Activated T-cell treated with anti-CD3 and anti-CD28 coated beads, Interleukin-2, amount 50 U/mL, for 72 hours (primary cell): ENCODE measurements at regions not wholly inside any gene's neighbourhood (a gene's known extent, or its start where the extent isn't known, plus 50 kb on each side); places are given as distances from the start of the nearest gene placed in this dataset.
"Not testable (repeated sequence)": the region's sequence is repeated elsewhere in the genome, so short reads cannot be mapped to it uniquely, and the experiment has no call there.

Source experiments
- ATAC-seq, 2 donors: fragments of 150-1000 bp; cut with Tn5 transposase; replicated peaks in 1 of 2; 2 replicates each; pipeline ENCODE4 v1.10.0; 2021; ENCODE audit warnings: moderate library complexity in 2 of 2, mild to moderate bottlenecking in 1 of 2
- DNase-seq, 2 donors: peaks; one replicate each; pipeline ENCODE4 v3.0.0; 2021 to 2022; ENCODE audit warnings: mixed read lengths in 1 of 2
- H3K27ac Mint-ChIP-seq: one replicate; pipeline ENCODE4 v1.8.0; 2022; ENCODE audit warnings: mild to moderate bottlenecking, moderate library complexity, mixed read lengths
- H3K27me3 Mint-ChIP-seq: one replicate; pipeline ENCODE4 v1.8.0; 2022; ENCODE audit warnings: low read depth, mixed read lengths
- H3K36me3 Mint-ChIP-seq, 2 donors: one replicate each; pipeline ENCODE4 v1.8.0; 2022; ENCODE audit warnings: mixed read lengths in 2 of 2, mild to moderate bottlenecking in 1 of 2; ENCODE audit not compliant: insufficient read depth in 2 of 2
- H3K4me1 Mint-ChIP-seq: one replicate; pipeline ENCODE4 v1.8.0; 2022; ENCODE audit warnings: low read depth, mixed read lengths
- H3K4me3 Mint-ChIP-seq, 2 donors: one replicate each; pipeline ENCODE4 v1.8.0; 2022; ENCODE audit warnings: mild to moderate bottlenecking in 2 of 2, mixed read lengths in 2 of 2, moderate library complexity in 2 of 2
- H3K9me3 Mint-ChIP-seq, 2 donors: one replicate each; pipeline ENCODE4 v1.8.0; 2022; ENCODE audit warnings: mixed read lengths in 2 of 2

DNA sequence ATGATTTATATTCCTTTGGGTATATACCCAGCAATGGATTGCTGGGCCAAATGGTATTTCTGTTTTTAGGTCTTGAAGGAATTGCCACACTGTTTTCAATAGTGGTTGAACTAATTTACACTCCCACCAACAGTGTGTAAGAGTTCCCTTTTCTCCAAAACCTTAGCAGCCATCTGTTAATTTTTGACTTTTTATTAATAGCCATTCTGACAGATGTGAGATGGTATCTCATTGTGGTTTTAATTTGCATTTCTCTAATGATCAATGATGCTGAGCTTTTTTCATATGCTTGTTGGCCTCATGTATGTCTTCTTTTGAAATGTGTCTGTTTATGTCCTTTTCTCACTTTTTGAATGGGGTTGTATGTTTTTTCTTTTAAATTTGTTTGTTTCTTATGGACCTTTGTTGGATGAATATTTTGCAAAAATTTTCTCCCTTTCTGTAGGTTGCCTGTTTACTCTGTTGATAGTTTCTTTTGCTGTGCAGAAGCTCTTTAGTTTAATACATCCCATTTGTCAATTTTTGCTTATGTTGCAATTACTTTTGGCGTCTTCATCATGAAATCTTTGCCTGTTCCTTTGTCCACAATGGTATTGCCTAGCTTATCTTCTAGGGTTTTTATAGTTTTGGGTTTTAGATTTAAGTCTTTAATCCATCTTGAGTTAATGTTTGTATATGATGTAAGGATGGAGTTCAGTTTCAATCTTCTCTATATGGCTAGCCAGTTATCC, 119.7 kb upstream of the XIRP2 start:
- ATAC-seq: no peak
- Mint-ChIP-seq H3K36me3 (no peaks in the 10 kb centered on the region), H3K27ac (no peak overlapping the region), H3K4me1 (no peaks in the 10 kb centered on the region), H3K9me3 (peaks cover 0 to 2% of the 10 kb centered on the region in 2 donors), H3K4me3 (no peak overlapping the region), H3K27me3 (no peaks in the 10 kb centered on the region)
- DNase-seq: no peak

DNA sequence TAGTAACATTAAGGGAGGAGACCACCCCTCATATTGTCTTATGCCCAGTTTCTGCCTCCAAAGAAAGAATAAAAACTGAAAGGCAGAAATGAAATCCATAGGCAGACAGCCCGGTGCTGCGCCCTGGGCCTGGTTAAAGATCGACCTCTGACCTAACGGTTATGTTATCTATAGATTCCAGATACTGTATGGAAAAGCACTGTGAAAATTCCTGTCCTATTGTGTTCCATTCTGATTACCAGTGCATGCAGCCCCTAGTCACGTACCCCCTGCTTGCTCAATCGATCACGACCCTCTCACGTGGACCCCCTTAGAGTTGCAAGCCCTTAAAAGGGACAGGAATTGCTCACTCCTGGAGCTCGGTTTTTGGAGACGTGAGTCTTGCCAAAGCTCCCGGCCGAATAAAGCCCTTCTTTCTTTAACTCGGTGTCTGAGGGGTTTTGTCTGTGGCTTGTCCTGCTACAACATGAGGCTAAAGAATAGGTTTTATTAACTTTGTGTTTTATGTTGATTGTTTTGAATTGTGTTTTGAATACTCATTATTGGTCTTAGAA, 121.4 kb upstream of the XIRP2 start:
- H3K36me3 Mint-ChIP-seq, H3K4me1 Mint-ChIP-seq, ATAC-seq, H3K27ac Mint-ChIP-seq, H3K4me3 Mint-ChIP-seq, H3K27me3 Mint-ChIP-seq, DNase-seq, H3K9me3 Mint-ChIP-seq: not testable (repeated sequence)

DNA sequence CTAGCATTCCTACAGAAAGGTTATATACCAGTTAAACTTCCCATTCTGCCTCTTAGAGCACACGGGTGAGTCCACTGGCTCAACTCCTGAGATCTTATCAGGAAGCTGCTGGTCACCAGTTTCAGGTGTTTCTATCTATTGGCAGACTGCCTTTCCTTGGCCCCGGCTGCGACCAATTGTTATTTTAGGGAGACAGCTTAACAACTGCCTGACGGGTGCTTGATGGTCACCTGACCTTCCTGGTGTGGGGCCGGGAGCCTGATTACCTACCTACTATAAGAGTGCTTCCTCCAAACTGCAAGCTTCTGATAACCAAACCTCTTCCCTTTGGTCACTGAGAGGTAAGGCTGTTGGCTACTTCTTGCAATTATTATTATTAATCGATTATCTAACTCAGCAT, 122.1 kb upstream of the XIRP2 start:
- no peak overlapping the region for H3K27ac Mint-ChIP-seq
- H3K4me3 Mint-ChIP-seq: no peak overlapping the region
- no peaks in the 10 kb centered on the region for H3K36me3 Mint-ChIP-seq
- ATAC-seq (no peak), DNase-seq (no peak)
- peaks cover 0 to 2% of the 10 kb centered on the region in 2 donors for H3K9me3 Mint-ChIP-seq
- H3K4me1 Mint-ChIP-seq: no peaks in the 10 kb centered on the region
- no peaks in the 10 kb centered on the region for H3K27me3 Mint-ChIP-seq

DNA sequence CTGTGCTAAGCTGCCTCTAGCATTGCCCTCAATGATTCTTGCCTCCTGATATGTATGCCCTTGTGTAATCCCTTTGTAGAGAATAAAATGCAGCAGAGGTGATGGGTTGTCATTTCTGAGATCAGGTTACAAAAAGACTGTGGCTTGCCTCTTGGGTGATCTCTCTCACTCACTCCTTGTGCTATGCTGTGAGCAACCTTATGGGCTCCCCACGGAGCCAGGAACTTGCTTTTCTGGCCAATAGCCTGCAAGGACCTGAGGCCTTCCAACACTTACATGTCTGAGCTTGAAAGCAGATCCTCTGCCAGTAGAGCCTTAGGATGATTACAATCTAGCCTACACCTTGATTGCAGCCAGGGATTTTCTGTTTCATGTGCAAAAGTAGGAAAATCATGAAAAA, 123.1 kb upstream of the XIRP2 start:
- no peak for DNase-seq
- Mint-ChIP-seq H3K36me3 (no peaks in the 10 kb centered on the region), H3K27ac (no peak overlapping the region), H3K4me3 (no peak overlapping the region), H3K4me1 (no peaks in the 10 kb centered on the region), H3K9me3 (no peaks in the 10 kb centered on the region), H3K27me3 (no peaks in the 10 kb centered on the region)
- ATAC-seq: no peak

DNA sequence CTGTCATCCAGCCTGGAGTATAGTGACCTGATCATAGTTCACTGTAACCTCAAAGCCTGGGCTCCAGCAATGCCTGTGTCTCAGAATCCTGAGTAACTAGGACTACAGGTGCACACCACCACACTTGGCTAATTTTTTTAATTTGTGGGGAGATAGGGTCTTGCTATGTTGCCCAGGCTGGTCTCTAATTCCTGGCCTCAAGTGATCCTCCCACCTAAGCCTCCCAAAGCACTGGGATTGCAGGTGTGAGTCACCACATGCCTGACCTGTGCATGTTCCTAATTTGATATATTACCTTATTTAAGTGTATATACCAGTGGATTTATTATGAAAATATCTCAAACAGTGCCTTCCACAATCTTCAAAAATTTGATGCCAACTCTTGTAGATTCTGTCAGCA, 123.6 kb upstream of the XIRP2 start:
- DNase-seq (no peak), ATAC-seq (no peak)
- no peaks in the 10 kb centered on the region for H3K4me1 Mint-ChIP-seq
- no peaks in the 10 kb centered on the region for H3K36me3 Mint-ChIP-seq
- no peak overlapping the region for H3K27ac Mint-ChIP-seq
- no peak overlapping the region for H3K4me3 Mint-ChIP-seq
- no peaks in the 10 kb centered on the region for H3K27me3 Mint-ChIP-seq
- peaks cover 0 to 2% of the 10 kb centered on the region in 2 donors for H3K9me3 Mint-ChIP-seq

GRCh38 chr2:166764216-166764615, 124.1 kb upstream of the XIRP2 start:
- no peaks in the 10 kb centered on the region for H3K4me1 Mint-ChIP-seq
- H3K9me3 Mint-ChIP-seq: peaks cover 0 to 2% of the 10 kb centered on the region in 2 donors
- no peak overlapping the region for H3K27ac Mint-ChIP-seq
- no peaks in the 10 kb centered on the region for H3K27me3 Mint-ChIP-seq
- DNase-seq (no peak), ATAC-seq (no peak)
- H3K36me3 Mint-ChIP-seq: no peaks in the 10 kb centered on the region
- H3K4me3 Mint-ChIP-seq: no peak overlapping the region

DNA sequence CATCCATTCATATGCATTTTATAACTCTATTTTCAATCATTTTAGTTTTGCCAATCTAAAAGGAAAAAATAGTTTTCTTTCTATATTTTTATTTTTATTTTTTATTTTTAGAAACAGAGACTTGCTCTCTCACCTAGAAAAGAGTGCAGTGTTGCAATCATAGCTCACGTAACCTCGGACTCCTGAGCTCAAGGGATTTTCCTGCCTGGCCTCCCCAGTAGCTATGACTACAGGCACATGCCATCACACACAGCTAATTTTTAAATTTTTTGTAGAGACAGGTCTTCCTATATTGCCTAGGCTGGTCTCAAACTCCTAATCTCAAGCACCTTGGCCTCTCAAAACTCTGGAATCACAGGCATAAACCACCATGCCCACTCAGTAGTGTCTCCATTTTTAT, 125.5 kb upstream of the XIRP2 start:
- H3K27me3 Mint-ChIP-seq: no peaks in the 10 kb centered on the region
- peaks cover 0 to 2% of the 10 kb centered on the region in 2 donors for H3K9me3 Mint-ChIP-seq
- no peak overlapping the region for H3K4me3 Mint-ChIP-seq
- no peak for ATAC-seq
- H3K27ac Mint-ChIP-seq: no peak overlapping the region
- H3K36me3 Mint-ChIP-seq: no peaks in the 10 kb centered on the region
- no peaks in the 10 kb centered on the region for H3K4me1 Mint-ChIP-seq
- no peak for DNase-seq

DNA sequence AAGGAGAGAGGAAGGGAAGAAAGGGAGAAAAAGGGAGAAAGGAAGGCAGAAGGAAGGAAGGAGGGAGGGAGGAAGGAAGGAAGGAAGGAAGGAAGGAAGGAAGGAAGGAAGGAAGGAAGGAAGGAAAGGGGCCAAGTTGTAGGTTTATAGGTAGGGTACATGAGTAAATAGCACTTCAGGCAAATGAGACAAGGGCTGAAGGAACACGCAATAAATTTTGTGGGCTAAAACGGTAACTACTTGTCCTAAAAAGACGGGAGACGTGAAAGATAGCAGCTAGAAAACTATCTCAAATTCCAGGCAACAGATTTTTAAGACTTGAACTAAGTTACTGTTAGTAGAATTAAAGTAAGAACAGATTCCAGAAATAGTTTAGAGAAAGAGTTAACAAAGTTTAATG, 129.3 kb upstream of the XIRP2 start:
- H3K27ac Mint-ChIP-seq: no peak overlapping the region
- H3K9me3 Mint-ChIP-seq: peaks cover 0 to 2% of the 10 kb centered on the region in 2 donors
- no peak for DNase-seq
- no peaks in the 10 kb centered on the region for H3K27me3 Mint-ChIP-seq
- H3K4me3 Mint-ChIP-seq: no peak overlapping the region
- H3K36me3 Mint-ChIP-seq: no peaks in the 10 kb centered on the region
- ATAC-seq: no peak
- H3K4me1 Mint-ChIP-seq: no peaks in the 10 kb centered on the region

GRCh38 chr2:166750624-166751023, 137.7 kb upstream of the XIRP2 start:
- Mint-ChIP-seq H3K36me3 (peaks cover under 1% of the 10 kb centered on the region in 2 donors), H3K9me3 (no peaks in the 10 kb centered on the region), H3K4me3 (no peak overlapping the region), H3K27me3 (no peaks in the 10 kb centered on the region), H3K27ac (no peak overlapping the region), H3K4me1 (no peaks in the 10 kb centered on the region)
- no peak for ATAC-seq
- DNase-seq: no peak

DNA sequence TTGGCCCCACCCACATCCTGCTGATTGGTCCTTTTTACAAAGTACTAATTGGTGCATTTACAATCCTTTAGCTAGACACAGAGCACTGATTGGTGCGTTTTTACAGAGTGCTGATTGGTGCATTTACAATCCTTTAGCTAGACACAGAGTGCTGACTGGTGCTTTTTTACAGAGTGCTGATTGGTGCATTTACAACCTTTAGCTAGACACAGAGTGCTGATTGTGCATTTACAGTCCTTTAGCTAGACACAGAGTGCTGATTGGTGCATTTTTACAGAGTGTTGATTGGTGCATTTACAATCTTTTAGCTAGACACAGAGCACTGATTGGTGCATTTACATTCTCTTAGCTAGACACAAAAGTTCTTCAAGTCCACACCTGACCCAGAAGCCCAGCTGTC, 144.2 kb upstream of the XIRP2 start:
- not testable (repeated sequence) for ATAC-seq, DNase-seq, H3K4me1 Mint-ChIP-seq, H3K4me3 Mint-ChIP-seq, H3K27ac Mint-ChIP-seq, H3K27me3 Mint-ChIP-seq
- Mint-ChIP-seq H3K9me3 (peaks cover 7 to 19% of the 10 kb centered on the region in 2 donors), H3K36me3 (peaks cover 14% of the 10 kb centered on the region in 2 donors)

- peaks cover 9 to 21% of the 10 kb centered on the region in 2 donors for H3K9me3 Mint-ChIP-seq
- not testable (repeated sequence) for ATAC-seq, H3K27me3 Mint-ChIP-seq, H3K4me1 Mint-ChIP-seq, H3K27ac Mint-ChIP-seq, H3K4me3 Mint-ChIP-seq
- H3K36me3 Mint-ChIP-seq: peaks cover 14% of the 10 kb centered on the region in 2 donors
- DNase-seq: peak in 1 of 2 donors; percentile 1
These were observed 144.8 kb upstream of the XIRP2 start for GRCh38 chr2:166743482-166743881.

DNA sequence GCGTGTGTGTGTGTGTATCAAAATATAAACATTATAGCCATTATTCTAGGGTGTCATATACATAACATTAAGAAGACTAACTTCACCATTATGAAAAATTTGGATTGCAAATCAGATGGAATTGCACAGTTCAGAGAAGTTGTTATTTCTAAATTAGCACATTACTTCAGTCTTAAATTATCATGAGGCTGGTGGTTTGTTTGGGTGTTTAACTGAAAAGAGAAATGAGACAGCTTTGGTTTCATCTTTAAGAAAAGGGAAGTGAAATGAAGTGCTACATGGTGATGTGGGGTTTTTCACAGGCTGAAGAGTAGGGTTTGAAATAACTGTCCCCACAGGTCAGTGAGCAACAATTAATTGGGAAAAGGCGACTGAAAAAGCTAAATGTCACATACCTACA, 161.2 kb upstream of the XIRP2 start:
- Mint-ChIP-seq H3K27me3 (no peaks in the 10 kb centered on the region), H3K36me3 (peaks cover 0 to 4% of the 10 kb centered on the region in 2 donors), H3K4me3 (no peak overlapping the region), H3K27ac (no peak overlapping the region), H3K4me1 (no peaks in the 10 kb centered on the region), H3K9me3 (peaks cover 9 to 10% of the 10 kb centered on the region in 2 donors)
- no peak for ATAC-seq
- DNase-seq: no peak

GRCh38 chr2:166725927-166726924, 162.1 kb upstream of the XIRP2 start:
- H3K27ac Mint-ChIP-seq: no peak overlapping the region
- no peak overlapping the region for H3K4me3 Mint-ChIP-seq
- H3K4me1 Mint-ChIP-seq: no peaks in the 10 kb centered on the region
- peaks cover 11 to 13% of the 10 kb centered on the region in 2 donors for H3K9me3 Mint-ChIP-seq
- H3K27me3 Mint-ChIP-seq: no peaks in the 10 kb centered on the region
- peaks cover 0 to 4% of the 10 kb centered on the region in 2 donors for H3K36me3 Mint-ChIP-seq
- no peak for DNase-seq
- ATAC-seq: no peak
